Aorta (tissue), 5 donors: ENCODE measurements at regions not wholly inside any gene's neighbourhood (a gene's known extent, or its start where the extent isn't known, plus 50 kb on each side); places are given as distances from the start of the nearest gene placed in this dataset.

Experiments
- ATAC-seq: fragments of 200-7000 bp; cut with Tn5 transposase; one replicate; pipeline ENCODE4 v1.9.1; 2022; ENCODE audit warnings: moderate library complexity; ENCODE audit not compliant: low FRiP score
- DNase-seq, 2 donors: peaks; one replicate each; pipeline ENCODE4 v3.0.0-alpha.2; 2020
- H3K27ac ChIP-seq, 2 donors: one replicate each; pipeline ENCODE4 v1.5.1; 2013; ENCODE audit warnings: low read length in 2 of 2, mild to moderate bottlenecking in 2 of 2, moderate library complexity in 2 of 2, control low read depth in 1 of 2, inconsistent platforms in 1 of 2, low read depth in 1 of 2
- H3K27me3 ChIP-seq, 2 donors: one replicate each; pipeline ENCODE4 v1.6.1; 2013; ENCODE audit warnings: control low read depth in 1 of 2, low read length in 1 of 2, mild to moderate bottlenecking in 1 of 2, moderate library complexity in 1 of 2; ENCODE audit not compliant: insufficient read depth in 2 of 2, control insufficient read depth in 1 of 2
- H3K36me3 ChIP-seq, 2 donors: one replicate each; pipeline ENCODE4 v1.6.1; 2013; ENCODE audit warnings: control low read depth in 1 of 2, low read length in 1 of 2, mild to moderate bottlenecking in 1 of 2; ENCODE audit not compliant: insufficient read depth in 2 of 2, control insufficient read depth in 1 of 2
- H3K4me1 ChIP-seq, 2 donors: one replicate each; pipeline ENCODE4 v1.6.1; 2013; ENCODE audit warnings: low read length in 2 of 2, control low read depth in 1 of 2, mild to moderate bottlenecking in 1 of 2, moderate library complexity in 1 of 2; ENCODE audit not compliant: insufficient read depth in 2 of 2, control insufficient read depth in 1 of 2
- H3K4me3 ChIP-seq, 2 donors: one replicate each; pipeline ENCODE4 v1.5.1; 2013; ENCODE audit warnings: low read length in 2 of 2, control low read depth in 1 of 2, mild to moderate bottlenecking in 1 of 2
- H3K9me3 ChIP-seq: one replicate; pipeline ENCODE4 v1.6.1; 2013; ENCODE audit warnings: mild to moderate bottlenecking, low read length; ENCODE audit not compliant: control insufficient read depth
- WGBS, 2 donors: extraction: QIAGEN DNeasy Blood & Tissue Kit; methylation state at CpG; one replicate each; pipeline ENCODE4 v1.1.7; 2013; 5-methylcytosine and 5-hydroxymethylcytosine counted together
- intact Hi-C, 2 donors: fragments of 100-400 bp; cut with DNase I; formaldehyde crosslinking; loops; one replicate each; pipeline versions ENCODE4 v1.14.2 to v1.15.0; 2022
- donor health status: healthy with polysubstance abuse.
- donor health status: Bipolar disorder and iron deficiency.
- donor health status: DM: no; HTN: no; CAD: no.
- donor health status: DM: no; HTN: no; CAD: no.
- donor health status: DM: yes; HTN: yes; CAD: no.

DNA sequence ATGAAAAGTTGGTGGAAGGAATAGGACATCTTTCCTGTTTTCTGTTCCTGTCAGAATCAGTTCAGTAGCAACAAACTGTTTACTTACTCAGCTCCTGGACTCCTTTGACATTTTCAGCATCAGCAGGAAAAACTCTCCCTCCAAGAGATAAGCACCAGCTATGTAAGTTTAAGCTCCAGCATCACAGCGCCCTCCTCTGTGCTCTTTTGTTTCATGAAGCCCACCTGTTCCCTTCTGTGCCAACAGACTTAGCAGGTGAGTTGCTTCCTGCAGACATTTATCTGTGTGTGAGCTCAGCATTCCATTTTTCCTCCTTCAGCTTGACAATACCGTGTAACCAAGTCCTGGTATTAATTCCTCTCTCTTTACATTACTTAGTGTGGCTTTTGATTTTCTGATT lies 644.1 kb upstream of the AGA start:
- Histone ChIP-seq H3K27ac (no peak overlapping the region), H3K9me3 (no peaks in the 10 kb centered on the region), H3K27me3 (no peaks in the 10 kb centered on the region), H3K4me1 (no peaks in the 10 kb centered on the region), H3K36me3 (no peaks in the 10 kb centered on the region), H3K4me3 (no peak overlapping the region)
- ATAC-seq (no peak), DNase-seq (no peak)
- 57 to 64% methylated on average over 2 of the region's 2 CpGs for WGBS, 2 donors
- intact Hi-C loops, result no loop called here

DNA sequence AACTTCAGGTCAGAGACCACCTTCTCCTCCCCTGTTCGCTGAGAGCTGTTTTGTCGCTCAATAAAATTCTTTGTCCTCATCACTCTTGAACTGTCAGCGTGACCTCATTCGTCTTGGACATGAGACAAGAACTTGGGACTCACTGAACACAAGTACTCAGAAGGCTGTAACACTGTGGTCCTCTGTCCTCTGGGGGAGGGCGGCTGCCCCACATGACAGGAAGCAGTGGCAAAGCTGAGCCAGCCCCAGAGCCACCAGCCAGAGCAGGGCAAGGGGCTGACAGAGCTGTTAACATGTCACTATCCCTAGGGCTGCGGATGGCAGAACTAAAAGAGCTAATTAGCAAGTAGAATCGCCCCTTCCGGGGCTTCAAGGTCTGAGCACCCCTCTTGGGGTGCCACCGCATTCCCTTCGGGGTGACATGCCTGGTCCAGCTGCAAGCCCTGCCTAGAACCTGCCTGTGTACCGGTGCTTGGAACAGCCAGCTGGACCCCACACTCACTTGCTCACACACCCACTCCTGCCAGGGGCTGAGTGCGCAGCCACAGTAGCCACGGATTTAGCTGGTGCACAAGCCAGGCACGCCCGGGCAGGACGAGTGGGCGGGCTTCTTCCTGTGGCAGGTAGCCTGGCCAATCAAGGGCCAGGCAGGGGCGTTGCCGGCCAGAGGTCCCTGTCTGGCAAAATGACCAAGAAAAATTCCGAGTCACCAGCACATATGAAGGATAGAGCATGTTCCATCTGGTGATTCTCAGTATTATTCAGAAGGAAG lies 648.6 kb upstream of the AGA start:
- H3K36me3 ChIP-seq, result no peaks in the 10 kb centered on the region
- WGBS, 2 donors, result 93 to 94% methylated on average over 20 of the region's 20 CpGs
- intact Hi-C loops, result no loop called here
- no peaks in the 10 kb centered on the region for H3K27me3 ChIP-seq
- no peak overlapping the region for H3K27ac ChIP-seq
- H3K4me3 ChIP-seq, result no peak overlapping the region
- no peaks in the 10 kb centered on the region for H3K4me1 ChIP-seq
- ATAC-seq (peak; percentile 11), DNase-seq (no peak)
- H3K9me3 ChIP-seq, result no peaks in the 10 kb centered on the region

DNA sequence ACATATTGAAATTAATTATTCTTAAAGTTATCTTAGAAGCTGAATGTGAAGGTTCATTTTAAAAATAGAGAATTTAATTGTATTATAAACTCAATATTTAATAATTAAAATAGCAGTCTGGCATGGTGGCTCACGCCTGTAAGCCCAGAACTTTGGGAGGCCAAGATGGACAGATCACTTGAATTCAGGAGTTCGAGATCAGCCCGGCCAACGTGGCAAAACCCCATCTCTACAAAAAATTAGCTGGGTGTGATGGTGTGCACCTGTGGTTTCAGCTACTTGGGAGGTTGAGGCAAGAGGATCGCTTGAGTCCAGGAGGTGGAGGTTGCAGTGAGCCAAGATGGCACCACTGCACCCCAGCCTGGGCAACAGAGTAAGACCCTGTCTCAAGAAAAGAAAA lies 659.9 kb upstream of the AGA start:
- Histone ChIP-seq H3K9me3 (no peaks in the 10 kb centered on the region), H3K27ac (no peak overlapping the region), H3K4me3 (no peak overlapping the region), H3K4me1 (no peaks in the 10 kb centered on the region), H3K36me3 (no peaks in the 10 kb centered on the region), H3K27me3 (no peaks in the 10 kb centered on the region)
- WGBS, 2 donors, result 83 to 92% methylated on average over 5 of the region's 5 CpGs
- ATAC-seq, result no peak
- no peak for DNase-seq
- intact Hi-C loops, result no loop called here

DNA sequence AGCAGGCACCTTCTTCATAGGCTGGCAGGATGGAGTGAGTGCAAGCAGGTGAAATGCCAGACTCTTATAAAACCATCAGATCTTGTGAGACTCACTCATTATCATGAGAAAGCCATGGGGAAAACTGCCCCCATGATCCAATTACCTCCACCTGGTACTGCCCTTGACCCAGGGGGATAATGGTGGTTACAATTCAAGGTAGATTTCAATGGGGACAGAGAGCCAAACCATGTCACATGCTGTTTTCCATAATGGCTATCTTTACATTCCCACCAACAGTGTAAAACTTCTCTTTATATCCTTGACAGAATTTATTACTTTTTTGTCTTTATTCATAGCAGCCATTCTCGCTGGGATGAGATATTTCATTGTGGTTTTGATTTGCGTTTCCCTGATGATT lies 663.0 kb upstream of the AGA start:
- H3K36me3 ChIP-seq, result no peaks in the 10 kb centered on the region
- DNase-seq, result no peak

DNA sequence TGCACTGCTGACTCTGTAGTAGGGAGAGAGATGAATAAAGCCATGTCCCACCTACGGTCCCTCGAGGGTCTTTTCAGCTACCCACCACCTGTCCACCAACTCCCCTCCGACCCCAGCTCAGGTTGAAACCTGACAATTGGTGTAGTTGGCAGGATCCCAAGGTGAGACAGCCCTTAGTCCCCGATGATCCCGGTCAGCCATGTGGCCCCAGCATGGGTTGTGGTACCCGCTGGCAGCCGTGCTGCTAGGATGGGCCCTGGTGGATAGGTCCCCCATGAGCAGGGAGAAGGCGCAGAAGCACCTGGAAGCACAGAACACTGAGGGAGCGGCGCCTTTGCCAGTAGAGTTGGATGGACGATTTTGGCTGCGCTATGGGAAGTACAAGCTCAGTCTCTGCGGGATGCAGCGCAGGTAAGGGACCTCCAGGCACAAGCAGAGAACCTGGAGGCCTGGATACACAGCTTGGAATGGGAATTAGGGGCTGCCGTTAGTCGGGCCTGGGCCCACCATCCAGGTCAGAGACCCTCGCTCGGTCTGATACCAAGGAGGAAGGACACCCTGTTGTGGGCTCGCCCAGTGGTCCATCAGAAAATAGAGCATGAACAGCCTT lies 694.6 kb upstream of the AGA start:
- Histone ChIP-seq H3K36me3 (no peaks in the 10 kb centered on the region), H3K4me3 (no peak overlapping the region), H3K4me1 (no peaks in the 10 kb centered on the region), H3K27me3 (no peaks in the 10 kb centered on the region), H3K27ac (no peak overlapping the region), H3K9me3 (no peaks in the 10 kb centered on the region)
- WGBS, 2 donors, result 93 to 94% methylated on average over 19 of the region's 19 CpGs
- DNase-seq (peak in 1 of 2 donors; percentile 63), ATAC-seq (no peak)
- intact Hi-C loops, result no loop called here

More for the DNA sequence above, 663.0 kb upstream of the AGA start:
- WGBS, 2 donors, result 74 to 83% methylated on average over 2 of the region's 2 CpGs
- intact Hi-C loops, result no loop called here
- H3K27me3 ChIP-seq, result no peaks in the 10 kb centered on the region
- H3K27ac ChIP-seq, result no peak overlapping the region
- ATAC-seq, result no peak
- no peaks in the 10 kb centered on the region for H3K4me1 ChIP-seq
- H3K4me3 ChIP-seq, result no peak overlapping the region
- H3K9me3 ChIP-seq, result no peaks in the 10 kb centered on the region

DNA sequence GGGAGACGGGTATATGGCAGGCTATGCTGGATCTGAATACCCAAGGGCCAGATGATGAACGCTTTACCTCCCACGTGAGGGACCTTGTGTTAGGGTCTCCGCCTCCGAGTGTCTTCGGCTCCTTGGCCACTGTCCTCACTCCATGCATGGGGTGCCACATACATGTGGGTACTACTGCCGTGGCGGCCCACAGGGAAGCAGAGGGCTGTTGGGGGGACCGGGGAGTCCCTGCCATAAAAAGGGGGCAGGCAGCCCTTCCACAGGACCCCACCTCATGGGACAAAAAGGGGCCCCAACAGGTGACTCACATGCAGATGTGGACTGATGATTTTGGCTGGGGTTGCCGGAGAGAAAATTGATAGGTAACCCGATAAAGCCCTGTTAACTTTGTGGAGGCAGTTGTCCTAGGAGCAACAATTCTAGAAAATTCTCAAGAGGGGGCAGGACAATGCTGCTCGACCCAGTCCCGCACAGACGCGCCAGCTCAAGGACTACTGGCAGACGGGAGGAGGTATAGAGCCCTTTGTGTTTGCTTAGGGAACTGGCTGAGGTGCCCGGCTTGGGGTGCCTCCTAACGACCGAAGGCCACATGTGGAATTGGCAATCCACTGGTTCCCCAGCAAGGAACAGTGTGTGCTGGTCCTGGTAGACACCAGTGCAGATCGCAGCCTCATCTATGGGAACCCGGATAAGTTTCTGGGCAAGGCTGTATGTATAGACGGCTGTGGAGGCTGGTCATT lies 695.7 kb upstream of the AGA start:
- Histone ChIP-seq H3K9me3 (no peaks in the 10 kb centered on the region), H3K4me1 (no peaks in the 10 kb centered on the region), H3K36me3 (no peaks in the 10 kb centered on the region), H3K27me3 (no peaks in the 10 kb centered on the region), H3K27ac (no peak overlapping the region), H3K4me3 (no peak overlapping the region)
- no peak for ATAC-seq
- DNase-seq, result peak in 1 of 2 donors; percentile 43
- 97% methylated on average over 22 of the region's 22 CpGs for WGBS, 2 donors
- intact Hi-C loops, result no loop called here

DNA sequence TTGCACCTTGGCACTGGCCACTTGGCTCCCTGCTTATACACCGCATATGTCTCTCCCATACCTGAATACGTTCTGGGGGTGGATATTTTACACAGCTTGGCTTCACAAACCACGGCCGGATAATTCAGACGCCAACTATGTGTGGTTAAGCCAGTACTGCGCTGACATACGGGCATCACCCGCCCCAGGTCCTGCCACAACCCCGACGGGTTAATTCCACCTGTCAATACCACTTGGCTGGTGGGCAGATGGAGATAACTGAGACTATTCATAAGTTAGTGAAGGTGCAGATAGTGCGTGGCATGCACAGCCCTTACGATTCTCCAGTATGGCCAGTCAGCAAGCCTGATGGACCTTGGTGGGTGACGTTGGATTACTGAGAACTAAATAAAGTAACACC lies 696.3 kb upstream of the AGA start:
- DNase-seq (peak in 1 of 2 donors; percentile 54), ATAC-seq (no peak)
- H3K27me3 ChIP-seq, result no peaks in the 10 kb centered on the region
- H3K9me3 ChIP-seq, result no peaks in the 10 kb centered on the region
- no peak overlapping the region for H3K4me3 ChIP-seq
- WGBS, 2 donors, result 96 to 97% methylated on average over 13 of the region's 13 CpGs
- H3K4me1 ChIP-seq, result no peaks in the 10 kb centered on the region
- H3K27ac ChIP-seq, result no peak overlapping the region
- H3K36me3 ChIP-seq, result no peaks in the 10 kb centered on the region
- intact Hi-C loops, result no loop called here

DNA sequence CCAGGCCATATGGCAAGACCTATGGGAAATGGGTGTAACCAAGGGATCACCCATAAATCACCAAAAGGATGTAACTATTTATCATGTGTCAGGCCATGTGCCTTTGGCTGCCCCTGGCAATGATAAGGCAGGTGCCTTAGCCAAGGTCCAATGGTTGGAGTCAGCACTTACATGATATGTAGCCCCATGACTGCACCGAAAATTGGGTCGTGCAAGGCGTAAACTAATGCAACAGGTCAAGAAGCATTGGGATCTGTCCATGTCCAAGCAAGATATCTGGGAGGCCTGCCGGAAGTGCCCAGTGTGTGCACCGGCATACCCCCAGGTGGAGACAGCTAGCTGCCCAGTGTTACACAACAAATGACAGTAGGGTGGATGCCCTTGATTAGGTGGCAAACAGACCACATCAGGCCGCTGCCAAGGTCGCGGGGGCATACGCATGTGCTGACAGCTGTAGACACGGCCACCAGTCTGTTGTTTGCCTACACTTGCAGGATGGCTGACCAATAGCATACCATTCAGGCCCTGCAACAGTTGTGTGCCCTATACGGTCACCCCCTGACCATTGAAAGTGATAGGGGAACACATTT lies 698.2 kb upstream of the AGA start:
- Histone ChIP-seq H3K27ac (no peak overlapping the region), H3K4me1 (no peaks in the 10 kb centered on the region), H3K27me3 (no peaks in the 10 kb centered on the region), H3K9me3 (no peaks in the 10 kb centered on the region), H3K4me3 (no peak overlapping the region), H3K36me3 (no peaks in the 10 kb centered on the region)
- ATAC-seq, result no peak
- peak in 1 of 2 donors; percentile 36 for DNase-seq
- intact Hi-C loops, result no loop called here
- 97 to 98% methylated on average over 11 of the region's 11 CpGs for WGBS, 2 donors
